K562 (cell line): ENCODE measurements at regions not wholly inside any gene's neighbourhood (a gene's known extent, or its start where the extent isn't known, plus 50 kb on each side); places are given as distances from the start of the nearest gene placed in this dataset.

ENCODE experiments used
- ATAC-seq: fragments of 200-7000 bp; cut with Tn5 transposase; 3 replicates; pipeline ENCODE4 v1.9.1; 2020; ENCODE audit warnings: moderate library complexity
- BruUV-seq: library from RNA; stranded (reverse); fragments of 400-500 nt; replicated peaks from 2 replicates; lab custom pipeline; 2021; lab: Mats Ljungman, UMichigan
- CTCF ChIA-PET: fragments of 300-600 bp; formaldehyde crosslinking; extraction: SDS; loops from one replicate; lab custom pipeline; 2021; ENCODE audit warnings: low intra/inter-chr PET ratio; lab: Yijun Ruan, JAX
- POLR2A ChIA-PET: fragments of 300-600, 350-650 bp; sonication (Branson Sonifier 250); formaldehyde crosslinking; extraction: SDS; loops from one replicate; lab custom pipeline; 2021; ENCODE audit warnings: antibody characterized with exemption, inconsistent platforms; lab: Yijun Ruan, JAX
- DNase-seq, 4 experiments: peaks; one replicate each; pipeline versions ENCODE4 v3.0.0 to v3.0.0-alpha.2; 2011 to 2018; ENCODE audit warnings: low spot score in 3 of 4, mixed read lengths in 3 of 4; ENCODE audit errors: extremely low read depth in 1 of 4
- FAIRE-seq: peaks from 2 replicates; lab custom pipeline; 2011; peaks lifted over from hg19 to GRCh38; lab: Jason Lieb, UNC
- H2AFZ ChIP-seq: 2 replicates; pipeline ENCODE4 v1.6.0; 2011; ENCODE audit warnings: low read depth, low read length, control low read depth, inconsistent platforms
- H3K27ac ChIP-seq: fragments of 200-600 bp; 3 replicates; pipeline ENCODE4 v1.8.0; 2011; ENCODE audit warnings: low read depth, mild to moderate bottlenecking, control low read depth, inconsistent platforms, low read length, moderate library complexity, mixed read lengths; ENCODE audit errors: extremely low read depth
- H3K27me3 ChIP-seq, 2 experiments: fragments of 300-600 bp in 1 of 2; 2 replicates in 1 of 2; 3 replicates in 1 of 2; pipeline versions ENCODE4 v1.6.0 to v1.8.0; 2011; ENCODE audit warnings: inconsistent platforms in 2 of 2, low read length in 2 of 2, mild to moderate bottlenecking in 1 of 2, mixed read lengths in 1 of 2, moderate library complexity in 1 of 2; ENCODE audit not compliant: control insufficient read depth in 2 of 2, insufficient read depth in 2 of 2
- H3K36me3 ChIP-seq: fragments of 300-600 bp; 3 replicates; pipeline ENCODE4 v1.8.0; 2011; ENCODE audit warnings: mild to moderate bottlenecking, low read length, inconsistent platforms; ENCODE audit not compliant: control insufficient read depth, insufficient read depth
- H3K4me1 ChIP-seq, 2 experiments: fragments of 200-600 bp in 1 of 2; replicated peaks in 1 of 2; 2 replicates in 1 of 2; 3 replicates in 1 of 2; pipeline versions ENCODE4 v1.5.1 to v1.8.0; 2011; ENCODE audit warnings: inconsistent platforms in 2 of 2, low read length in 2 of 2, mild to moderate bottlenecking in 1 of 2, mixed read lengths in 1 of 2, moderate library complexity in 1 of 2; ENCODE audit not compliant: control insufficient read depth in 2 of 2, insufficient read depth in 2 of 2
- H3K4me2 ChIP-seq: 2 replicates; pipeline ENCODE4 v1.6.1; 2011; ENCODE audit warnings: low read length, control low read depth, inconsistent platforms, mixed read lengths; ENCODE audit not compliant: insufficient read depth
- H3K4me3 ChIP-seq: fragments of 200-600 bp; sonication (generic), shearing (Covaris generic); 2 replicates; pipeline ENCODE4 v1.5.1; 2016; ENCODE audit warnings: control low read depth, inconsistent platforms
- H3K79me2 ChIP-seq: fragments of 200-600 bp; 3 replicates; pipeline ENCODE4 v1.8.0; 2011; ENCODE audit warnings: low read length, inconsistent platforms; ENCODE audit not compliant: control insufficient read depth, insufficient read depth
- H3K9ac ChIP-seq, 2 experiments: 2 replicates each; pipeline versions ENCODE4 v1.6.0 to v1.6.1; 2011; ENCODE audit warnings: low read depth in 2 of 2, low read length in 2 of 2, control low read depth in 1 of 2, inconsistent platforms in 1 of 2, mild to moderate bottlenecking in 1 of 2, mixed read lengths in 1 of 2; ENCODE audit not compliant: insufficient read depth in 1 of 2
- H3K9me1 ChIP-seq: one replicate; pipeline ENCODE4 v1.6.0; 2011; ENCODE audit warnings: inconsistent platforms, mild to moderate bottlenecking, low read length, moderate library complexity; ENCODE audit not compliant: control insufficient read depth, insufficient read depth
- H3K9me3 ChIP-seq: replicated peaks from 2 replicates; pipeline ENCODE4 v1.5.1; 2011; ENCODE audit warnings: low read depth, low read length, inconsistent platforms; ENCODE audit not compliant: control insufficient read depth, insufficient read depth
- H4K20me1 ChIP-seq: replicated peaks from 2 replicates; pipeline ENCODE4 v1.6.1; 2011; ENCODE audit warnings: low read length, inconsistent platforms, mixed read lengths; ENCODE audit not compliant: control insufficient read depth, insufficient read depth
- BACH1 ChIP-seq: fragments of 200-800 bp; sonication (Bioruptor generic); IDR thresholded peaks from 2 replicates; pipeline ENCODE4 v1.6.1; 2016; ENCODE audit warnings: missing genetic modification characterization, missing compliant biosample characterization
- CAMTA2 ChIP-seq: fragments of 250-450 bp; sonication (Bioruptor Pico); conservative IDR thresholded peaks from 2 replicates; pipeline ENCODE4 v1.5.1; 2022
- HMGN3 ChIP-seq: IDR thresholded peaks from 2 replicates; pipeline ENCODE4 v1.6.1; 2011; ENCODE audit warnings: borderline replicate concordance, low read depth, mild to moderate bottlenecking, mixed read lengths, low read length; ENCODE audit not compliant: insufficient read length; ENCODE audit errors: extremely low read depth
- NONO ChIP-seq, 2 experiments: fragments of 200-400 bp in 1 of 2; fragments of 450-650 bp in 1 of 2; formaldehyde crosslinking in 1 of 2; IDR thresholded peaks; 2 replicates each; pipeline ENCODE4 v1.6.1; 2017; ENCODE audit warnings: low read depth in 2 of 2, mild to moderate bottlenecking in 2 of 2, moderate library complexity in 2 of 2, low read length in 1 of 2
- NR1H2 ChIP-seq: sonication (generic); formaldehyde crosslinking; IDR thresholded peaks from 2 replicates; pipeline ENCODE4 v1.4.0; 2020; ENCODE audit warnings: mild to moderate bottlenecking, missing genetic modification reagents
- POLR2H ChIP-seq: IDR thresholded peaks from 2 replicates; pipeline ENCODE4 v1.6.1; 2016; ENCODE audit warnings: missing genetic modification characterization, low read depth, mild to moderate bottlenecking, control low read depth, missing compliant biosample characterization, moderate library complexity
- RBM17 ChIP-seq: fragments of 200-400 bp; formaldehyde crosslinking; IDR thresholded peaks from 2 replicates; pipeline ENCODE4 v1.6.1; 2017; ENCODE audit warnings: low read depth, mild to moderate bottlenecking, low read length, borderline replicate concordance
- SMARCE1 ChIP-seq: fragments of 450-650 bp; IDR thresholded peaks from 2 replicates; pipeline ENCODE4 v1.7.1; 2016; ENCODE audit warnings: mild to moderate bottlenecking
- TGIF2 ChIP-seq: sonication (generic); formaldehyde crosslinking; IDR thresholded peaks from 2 replicates; pipeline ENCODE4 v1.8.1; 2022; ENCODE audit warnings: mild to moderate bottlenecking, missing genetic modification reagents, moderate library complexity
- ZEB2 ChIP-seq: fragments of 450-650 bp; IDR thresholded peaks from 2 replicates; pipeline ENCODE4 v1.6.1; 2016
- ZNF282 ChIP-seq: sonication (generic); formaldehyde crosslinking; IDR thresholded peaks from 2 replicates; pipeline ENCODE4 v1.8.1; 2023; ENCODE audit warnings: missing genetic modification reagents
- ZNF449 ChIP-seq: fragments of 250-450 bp; sonication (Bioruptor Pico); IDR thresholded peaks from 2 replicates; pipeline ENCODE4 v1.8.0; 2022; ENCODE audit warnings: moderate library complexity, mild to moderate bottlenecking, inconsistent platforms
- ZSCAN32 ChIP-seq: fragments of 450-650 bp; formaldehyde crosslinking; IDR thresholded peaks from 2 replicates; pipeline ENCODE4 v1.4.0; 2020; ENCODE audit warnings: mild to moderate bottlenecking, moderate library complexity
- WGBS: fragments of 100-300 bp; shearing (Covaris generic); methylation state at CpG from one replicate; pipeline ENCODE4 v1.1.6; 2016; ENCODE audit warnings: low coverage, mixed read lengths; ENCODE audit not compliant: insufficient coverage; ENCODE audit errors: missing lambda C conversion rate; 5-methylcytosine and 5-hydroxymethylcytosine counted together
- in situ Hi-C: fragments of 300-500 bp; cut with MboI; formaldehyde crosslinking; loops from 4 replicates; pipeline ENCODE4 v1.15.0; 2018; ENCODE audit warnings: inconsistent platforms, mixed read lengths
- intact Hi-C: fragments of 100-400 bp; cut with micrococcal nuclease; formaldehyde crosslinking; loops from 2 replicates; pipeline ENCODE4 v1.14.2; 2022

- no peak for ATAC-seq
- in situ Hi-C loops: no loop called here
- Histone ChIP-seq H4K20me1 (no peaks in the 10 kb centered on the region; the same call in 1 of the 2 replicates), H3K9me3 (no peaks in the 10 kb centered on the region), H3K79me2 (no peaks in the 10 kb centered on the region), H3K4me1 (no peaks in the 10 kb centered on the region), H3K27ac (no peak overlapping the region), H3K9me1 (no peaks in the 10 kb centered on the region), H2AFZ (no peak overlapping the region), H3K4me2 (no peak overlapping the region), H3K36me3 (no peaks in the 10 kb centered on the region), H3K4me3 (no peak overlapping the region), H3K27me3 (no peaks in the 10 kb centered on the region; a peak in 2 of 5 replicates), H3K9ac (no peak overlapping the region)
- WGBS: 0% methylated on average over 4 of the region's 4 CpGs
- intact Hi-C loops: no loop called here
- no peak for DNase-seq
- CTCF ChIA-PET: no interaction called here
- TF ChIP-seq HMGN3 (no peak), ZNF282 (CRISPR knock-in tag) (no peak), NR1H2 (CRISPR knock-in tag) (no peak), TGIF2 (CRISPR knock-in tag) (no peak), ZEB2 (no peak), POLR2H (tag) (no peak), BACH1 (tag) (no peak), NONO (IDR thresholded peaks at IDR 0.05; ENCODE audit: low read depth in 2 of 2, low read length in 1 of 2) (no peak), SMARCE1 (no peak), CAMTA2 (CRISPR knock-in tag) (no peak), RBM17 (no peak), ZNF449 (CRISPR knock-in tag) (no peak), ZSCAN32 (CRISPR knock-in tag) (no peak)
- BruUV-seq: no TSS peak
- FAIRE-seq: no peak
- POLR2A ChIA-PET: no interaction called here
Observed at GRCh38 chr19:31974290-31974689, 371.1 kb upstream of the ZNF507 start.
